IMR-90 (cell line): ENCODE measurements at regions not wholly inside any gene's neighbourhood (a gene's known extent, or its start where the extent isn't known, plus 50 kb on each side); places are given as distances from the start of the nearest gene placed in this dataset.

Source experiments
- ATAC-seq: fragments of 200-7000 bp; cut with Tn5 transposase; 2 replicates; pipeline ENCODE4 v1.9.1; 2020; ENCODE audit warnings: low read depth, mild to moderate bottlenecking, moderate library complexity
- BruUV-seq: library from RNA; stranded (reverse); fragments of 400-500 nt; replicated peaks from 2 replicates; lab custom pipeline; 2021; lab: Mats Ljungman, UMichigan
- CTCF ChIA-PET: fragments of 300-600 bp; formaldehyde crosslinking; extraction: SDS; loops from one replicate; lab custom pipeline; 2021; ENCODE audit warnings: antibody characterized with exemption; lab: Yijun Ruan, JAX
- POLR2A ChIA-PET: fragments of 300-600 bp; sonication (Branson Sonifier 250); formaldehyde crosslinking; loops from one replicate; lab custom pipeline; 2022; ENCODE audit warnings: antibody characterized with exemption; ENCODE audit not compliant: unreplicated experiment; lab: Charles Lee
- DNase-seq: peaks from one replicate; pipeline ENCODE4 v3.0.0; 2013
- H2AFZ ChIP-seq: replicated peaks from 2 replicates; pipeline ENCODE3; 2013; ENCODE audit warnings: low read length, mild to moderate bottlenecking; ENCODE audit not compliant: poor library complexity
- H2AK5ac ChIP-seq: 2 replicates; pipeline ENCODE4 v1.6.1; 2013; ENCODE audit warnings: low read depth, low read length, inconsistent platforms
- H2AK9ac ChIP-seq: replicated peaks from 2 replicates; pipeline ENCODE3; 2013; ENCODE audit warnings: mild to moderate bottlenecking, low read depth, low read length, moderate library complexity; ENCODE audit not compliant: poor library complexity
- H2BK120ac ChIP-seq: 2 replicates; pipeline ENCODE4 v1.6.1; 2013; ENCODE audit warnings: low read depth, low read length, inconsistent platforms
- H2BK15ac ChIP-seq: 3 replicates; pipeline ENCODE4 v1.6.1; 2013; ENCODE audit warnings: low read depth, low read length, inconsistent platforms
- H2BK20ac ChIP-seq: 2 replicates; pipeline ENCODE4 v1.6.1; 2013; ENCODE audit warnings: low read depth, mild to moderate bottlenecking, inconsistent platforms, low read length, moderate library complexity
- H2BK5ac ChIP-seq: 2 replicates; pipeline ENCODE4 v1.6.1; 2013; ENCODE audit warnings: mild to moderate bottlenecking, low read depth, low read length, inconsistent platforms; ENCODE audit not compliant: poor library complexity, severe bottlenecking
- H3K14ac ChIP-seq: replicated peaks from 2 replicates; pipeline ENCODE4 v1.6.1; 2013; ENCODE audit warnings: low read depth, low read length, inconsistent platforms
- H3K18ac ChIP-seq: 2 replicates; pipeline ENCODE4 v1.6.1; 2013; ENCODE audit warnings: low read depth, low read length, control low read depth
- H3K23ac ChIP-seq: 2 replicates; pipeline ENCODE4 v1.6.1; 2013; ENCODE audit warnings: low read depth, low read length, inconsistent platforms
- H3K27ac ChIP-seq: 2 replicates; pipeline ENCODE4 v1.5.1; 2013; ENCODE audit warnings: mild to moderate bottlenecking, control low read depth, low read length; ENCODE audit not compliant: insufficient read depth
- H3K27me3 ChIP-seq: 2 replicates; pipeline ENCODE4 v1.6.1; 2013; ENCODE audit warnings: low read length; ENCODE audit not compliant: control insufficient read depth, insufficient read depth
- H3K36me3 ChIP-seq: 2 replicates; pipeline ENCODE4 v1.6.1; 2013; ENCODE audit warnings: low read length, mixed read lengths; ENCODE audit not compliant: control insufficient read depth, insufficient read depth
- H3K4ac ChIP-seq: 2 replicates; pipeline ENCODE4 v1.6.1; 2013; ENCODE audit warnings: low read depth, low read length, inconsistent platforms
- H3K4me1 ChIP-seq: 2 replicates; pipeline ENCODE4 v1.6.1; 2013; ENCODE audit warnings: low read length, mixed read lengths; ENCODE audit not compliant: control insufficient read depth, insufficient read depth
- H3K4me2 ChIP-seq: 2 replicates; pipeline ENCODE4 v1.6.1; 2013; ENCODE audit warnings: low read depth, mild to moderate bottlenecking, control low read depth, low read length, moderate library complexity
- H3K4me3 ChIP-seq: 2 replicates; pipeline ENCODE4 v1.5.1; 2013; ENCODE audit warnings: low read depth, mild to moderate bottlenecking, control low read depth, low read length, moderate library complexity; ENCODE audit not compliant: insufficient read depth
- H3K56ac ChIP-seq: 2 replicates; pipeline ENCODE4 v1.6.1; 2013; ENCODE audit warnings: low read length, inconsistent platforms; ENCODE audit not compliant: insufficient read depth; ENCODE audit errors: extremely low read depth
- H3K79me1 ChIP-seq, 2 experiments: 2 replicates each; pipeline ENCODE4 v1.6.1; 2013; ENCODE audit warnings: low read length in 2 of 2, inconsistent platforms in 1 of 2, low read depth in 1 of 2
- H3K9ac ChIP-seq: 2 replicates; pipeline ENCODE4 v1.6.1; 2013; ENCODE audit warnings: low read depth, low read length, control low read depth
- H3K9me1 ChIP-seq: 2 replicates; pipeline ENCODE4 v1.6.1; 2013; ENCODE audit warnings: low read length, inconsistent platforms; ENCODE audit not compliant: insufficient read depth
- H3K9me3 ChIP-seq: 2 replicates; pipeline ENCODE4 v1.6.1; 2013; ENCODE audit warnings: low read length; ENCODE audit not compliant: control insufficient read depth, insufficient read depth
- H4K20me1 ChIP-seq: 2 replicates; pipeline ENCODE4 v1.6.1; 2013; ENCODE audit warnings: low read length, inconsistent platforms; ENCODE audit not compliant: insufficient read depth
- H4K5ac ChIP-seq: 2 replicates; pipeline ENCODE4 v1.6.1; 2013; ENCODE audit warnings: mild to moderate bottlenecking, low read depth, low read length, control low read depth
- H4K8ac ChIP-seq, 2 experiments: 2 replicates each; pipeline ENCODE4 v1.6.1; 2013; ENCODE audit warnings: low read depth in 2 of 2, low read length in 2 of 2, control low read depth in 1 of 2, inconsistent platforms in 1 of 2
- H4K91ac ChIP-seq: 2 replicates; pipeline ENCODE4 v1.6.1; 2013; ENCODE audit warnings: low read depth, low read length, inconsistent platforms; ENCODE audit not compliant: insufficient read depth
- BHLHE40 ChIP-seq: fragments of 150-350 bp; IDR thresholded peaks from 2 replicates; pipeline ENCODE4 v1.6.1; 2016; ENCODE audit warnings: mild to moderate bottlenecking, low read depth, low read length
- CEBPB ChIP-seq: IDR thresholded peaks from 2 replicates; pipeline ENCODE4 v1.6.1; 2012; ENCODE audit warnings: low read depth, low read length, improper control_type of control experiment
- CHD1 ChIP-seq: IDR thresholded peaks from 2 replicates; pipeline ENCODE4 v1.6.1; 2012; ENCODE audit warnings: low read depth, low read length, improper control_type of control experiment
- FOS ChIP-seq: fragments of 150-350 bp; IDR thresholded peaks from 2 replicates; pipeline ENCODE4 v1.6.1; 2016; ENCODE audit warnings: low read depth, low read length
- MAFK ChIP-seq: IDR thresholded peaks from 2 replicates; pipeline ENCODE4 v1.6.1; 2012; ENCODE audit warnings: low read depth, low read length, improper control_type of control experiment
- RFX5 ChIP-seq: IDR thresholded peaks from 2 replicates; pipeline ENCODE4 v1.8.0; 2012; ENCODE audit warnings: low read depth, mild to moderate bottlenecking, low read length, moderate library complexity
- SMC3 ChIP-seq: fragments of 150-350 bp; IDR thresholded peaks from 2 replicates; pipeline ENCODE4 v1.6.1; 2016; ENCODE audit warnings: low read depth, mild to moderate bottlenecking, antibody characterized with exemption, low read length, moderate library complexity
- WGBS, 2 experiments: methylation state at CpG; one replicate each; pipeline versions ENCODE4 v1.1.5 to v1.1.7; 2013; ENCODE audit warnings: missing lambda C conversion rate in 2 of 2; ENCODE audit not compliant: insufficient read length in 1 of 2; ENCODE audit errors: extremely low coverage in 2 of 2; 5-methylcytosine and 5-hydroxymethylcytosine counted together
- dilution Hi-C: fragments of 300-500 bp; cut with HindIII; formaldehyde crosslinking; loops from one replicate; pipeline ENCODE4 v1.14.3; 2018; ENCODE audit warnings: low sequenced_read_pairs; ENCODE audit not compliant: unreplicated experiment
- in situ Hi-C: fragments of 300-500 bp; cut with MboI; formaldehyde crosslinking; loops from 3 replicates; pipeline ENCODE4 v1.14.3; 2019; ENCODE audit warnings: low sequenced_read_pairs, inconsistent platforms, mixed read lengths
- intact Hi-C: fragments of 100-400 bp; cut with micrococcal nuclease; formaldehyde crosslinking; loops from 2 replicates; pipeline ENCODE4 v1.10.0; 2022

DNA sequence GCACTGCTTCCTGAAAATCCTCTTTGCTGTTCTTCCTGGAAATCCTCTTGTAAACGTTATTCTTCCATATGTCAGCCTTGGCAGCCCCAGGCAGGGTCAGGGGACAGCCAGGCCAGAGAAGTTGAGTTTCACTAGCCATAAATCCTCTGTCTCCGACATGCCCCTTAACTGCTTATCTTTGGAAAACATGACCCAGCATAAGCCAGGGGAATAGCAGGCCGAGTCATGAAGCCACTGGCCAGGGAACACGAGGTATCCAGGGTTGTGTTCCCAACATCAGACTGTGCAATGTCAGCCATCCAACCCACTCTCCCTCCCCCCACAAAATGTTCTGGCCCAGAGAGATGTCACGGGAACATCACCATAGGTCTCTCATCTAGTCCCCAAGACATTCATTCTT lies 453.9 kb downstream of the MED13L start:
- H4K20me1 ChIP-seq, result no peaks in the 10 kb centered on the region
- H2BK120ac ChIP-seq, result no peak overlapping the region
- 0% methylated on average over 2 of the region's 5 CpGs; no CpG with 5 or more reads in 1 of the 2 experiments for WGBS, 2 experiments
- DNase-seq (no peak), ATAC-seq (no peak)
- in situ Hi-C loops (no loop called here), intact Hi-C loops (no loop called here), dilution Hi-C loops (no loop called here)
- H2BK15ac ChIP-seq, result no peak overlapping the region
- H3K27ac ChIP-seq, result no peak overlapping the region
- CTCF ChIA-PET, result no interaction called here
- H3K14ac ChIP-seq, result no peak overlapping the region
- H2BK20ac ChIP-seq, result no peak overlapping the region
- H2AK9ac ChIP-seq, result no peak overlapping the region
- no peaks in the 10 kb centered on the region for H3K4me1 ChIP-seq
- no peak overlapping the region for H4K5ac ChIP-seq
- H4K91ac ChIP-seq, result no peak overlapping the region
- H3K23ac ChIP-seq, result no peak overlapping the region
- no peaks in the 10 kb centered on the region for H3K79me1 ChIP-seq
- no TSS peak for BruUV-seq
- TF ChIP-seq CEBPB (no peak), FOS (no peak), CHD1 (no peak), BHLHE40 (no peak), RFX5 (no peak), MAFK (no peak), SMC3 (no peak)
- H3K4me2 ChIP-seq, result no peak overlapping the region
- no peaks in the 10 kb centered on the region for H3K9me1 ChIP-seq
- H3K4ac ChIP-seq, result no peak overlapping the region
- no peak overlapping the region for H2BK5ac ChIP-seq
- no peak overlapping the region for H2AFZ ChIP-seq
- H3K9ac ChIP-seq, result no peak overlapping the region
- no peak overlapping the region for H3K18ac ChIP-seq
- no peaks in the 10 kb centered on the region for H3K36me3 ChIP-seq
- H4K8ac ChIP-seq, result no peak overlapping the region
- no peak overlapping the region for H2AK5ac ChIP-seq
- H3K9me3 ChIP-seq, result no peaks in the 10 kb centered on the region
- no peaks in the 10 kb centered on the region for H3K27me3 ChIP-seq
- POLR2A ChIA-PET, result no interaction called here
- H3K4me3 ChIP-seq, result no peak overlapping the region
- H3K56ac ChIP-seq, result no peak overlapping the region
